IgD-negative memory B cell (primary cell): ENCODE measurements at regions not wholly inside any gene's neighbourhood (a gene's known extent, or its start where the extent isn't known, plus 50 kb on each side); places are given as distances from the start of the nearest gene placed in this dataset.

Source experiments
- H3K27ac Mint-ChIP-seq, 3 donors: one replicate each; pipeline ENCODE4 v1.8.0; 2020 to 2022; ENCODE audit warnings: mild to moderate bottlenecking in 3 of 3, mixed read lengths in 3 of 3, moderate library complexity in 1 of 3
- H3K27me3 Mint-ChIP-seq: one replicate; pipeline ENCODE4 v1.8.0; 2021; ENCODE audit warnings: mixed read lengths
- H3K36me3 Mint-ChIP-seq: one replicate; pipeline ENCODE4 v1.8.0; 2020; ENCODE audit warnings: mild to moderate bottlenecking, mixed read lengths
- H3K4me1 Mint-ChIP-seq, 3 donors: one replicate each; pipeline ENCODE4 v1.8.0; 2020 to 2022; ENCODE audit warnings: mixed read lengths in 3 of 3, mild to moderate bottlenecking in 1 of 3
- H3K4me3 Mint-ChIP-seq, 4 donors: one replicate each; pipeline ENCODE4 v1.8.0; 2020 to 2022; ENCODE audit warnings: mild to moderate bottlenecking in 4 of 4, mixed read lengths in 4 of 4, moderate library complexity in 3 of 4
- H3K9me3 Mint-ChIP-seq, 3 donors: one replicate each; pipeline ENCODE4 v1.8.0; 2020 to 2021; ENCODE audit warnings: mixed read lengths in 3 of 3, mild to moderate bottlenecking in 1 of 3

GRCh38 chr20:62563561-62563960 is 78.7 kb upstream of the SLCO4A1 start:
- Mint-ChIP-seq H3K27me3 (peaks cover 5% of the 10 kb centered on the region), H3K27ac (no peak overlapping the region), H3K36me3 (peaks cover 2% of the 10 kb centered on the region), H3K9me3 (no peaks in the 10 kb centered on the region), H3K4me1 (peaks cover 0 to 5% (median 4%) of the 10 kb centered on the region in 3 donors), H3K4me3 (no peak overlapping the region)

GRCh38 chr20:62564456-62565245 is 77.7 kb upstream of the SLCO4A1 start:
- Mint-ChIP-seq H3K4me3 (no peak overlapping the region), H3K27ac (no peak overlapping the region), H3K4me1 (peaks cover 0 to 5% (median 4%) of the 10 kb centered on the region in 3 donors), H3K27me3 (peaks cover 5% of the 10 kb centered on the region), H3K9me3 (no peaks in the 10 kb centered on the region), H3K36me3 (no peaks in the 10 kb centered on the region)

- H3K4me1 Mint-ChIP-seq, result peaks cover 0 to 4% (median 4%) of the 10 kb centered on the region in 3 donors
- no peak overlapping the region for H3K4me3 Mint-ChIP-seq
- no peaks in the 10 kb centered on the region for H3K9me3 Mint-ChIP-seq
- peaks cover 5% of the 10 kb centered on the region for H3K27me3 Mint-ChIP-seq
- no peak overlapping the region for H3K27ac Mint-ChIP-seq
- H3K36me3 Mint-ChIP-seq, result no peaks in the 10 kb centered on the region
Observed at GRCh38 chr20:62566266-62566665, 76.0 kb upstream of the SLCO4A1 start.

- Mint-ChIP-seq H3K27me3 (no peaks in the 10 kb centered on the region), H3K4me3 (no peak overlapping the region), H3K4me1 (no peaks in the 10 kb centered on the region), H3K9me3 (no peaks in the 10 kb centered on the region), H3K36me3 (no peaks in the 10 kb centered on the region), H3K27ac (no peak overlapping the region)
Observed at GRCh38 chr20:62566771-62567170, 75.5 kb upstream of the SLCO4A1 start.

- no peak overlapping the region for H3K4me3 Mint-ChIP-seq
- H3K27me3 Mint-ChIP-seq, result no peaks in the 10 kb centered on the region
- H3K4me1 Mint-ChIP-seq, result no peaks in the 10 kb centered on the region
- H3K9me3 Mint-ChIP-seq, result no peaks in the 10 kb centered on the region
- no peaks in the 10 kb centered on the region for H3K36me3 Mint-ChIP-seq
- no peak overlapping the region for H3K27ac Mint-ChIP-seq
Observed at GRCh38 chr20:62567246-62568044, 74.9 kb upstream of the SLCO4A1 start.

GRCh38 chr20:62568045-62568389 is 74.3 kb upstream of the SLCO4A1 start:
- Mint-ChIP-seq H3K4me3 (no peak overlapping the region), H3K27me3 (peaks cover 2% of the 10 kb centered on the region), H3K4me1 (no peaks in the 10 kb centered on the region), H3K27ac (no peak overlapping the region), H3K9me3 (no peaks in the 10 kb centered on the region), H3K36me3 (no peaks in the 10 kb centered on the region)

- Mint-ChIP-seq H3K4me3 (no peak overlapping the region), H3K36me3 (no peaks in the 10 kb centered on the region), H3K9me3 (no peaks in the 10 kb centered on the region), H3K4me1 (no peaks in the 10 kb centered on the region), H3K27me3 (peaks cover 17% of the 10 kb centered on the region), H3K27ac (no peak overlapping the region)
Observed at GRCh38 chr20:62569615-62570014, 72.7 kb upstream of the SLCO4A1 start.

GRCh38 chr20:62570403-62570802 is 71.9 kb upstream of the SLCO4A1 start:
- Mint-ChIP-seq H3K27me3 (peaks cover 20% of the 10 kb centered on the region), H3K9me3 (no peaks in the 10 kb centered on the region), H3K27ac (no peak overlapping the region), H3K4me1 (no peaks in the 10 kb centered on the region), H3K36me3 (no peaks in the 10 kb centered on the region), H3K4me3 (no peak overlapping the region)

- Mint-ChIP-seq H3K27ac (no peak overlapping the region), H3K36me3 (no peaks in the 10 kb centered on the region), H3K9me3 (no peaks in the 10 kb centered on the region), H3K4me3 (no peak overlapping the region), H3K27me3 (peaks cover 20% of the 10 kb centered on the region), H3K4me1 (no peaks in the 10 kb centered on the region)
Observed at GRCh38 chr20:62570897-62571668, 71.2 kb upstream of the SLCO4A1 start.

GRCh38 chr20:62571669-62572344 is 70.5 kb upstream of the SLCO4A1 start:
- Mint-ChIP-seq H3K4me3 (no peak overlapping the region), H3K36me3 (no peaks in the 10 kb centered on the region), H3K4me1 (no peaks in the 10 kb centered on the region), H3K27ac (no peak overlapping the region), H3K27me3 (peaks cover 23% of the 10 kb centered on the region), H3K9me3 (no peaks in the 10 kb centered on the region)

- H3K4me1 Mint-ChIP-seq, result no peaks in the 10 kb centered on the region
- no peaks in the 10 kb centered on the region for H3K9me3 Mint-ChIP-seq
- H3K27ac Mint-ChIP-seq, result no peak overlapping the region
- no peak overlapping the region for H3K4me3 Mint-ChIP-seq
- peaks cover 30% of the 10 kb centered on the region for H3K27me3 Mint-ChIP-seq
- H3K36me3 Mint-ChIP-seq, result no peaks in the 10 kb centered on the region
Observed at GRCh38 chr20:62572980-62573379, 69.3 kb upstream of the SLCO4A1 start.

GRCh38 chr20:62573817-62574216 is 68.5 kb upstream of the SLCO4A1 start:
- H3K4me3 Mint-ChIP-seq, result no peak overlapping the region
- H3K27me3 Mint-ChIP-seq, result peaks cover 38% of the 10 kb centered on the region
- H3K36me3 Mint-ChIP-seq, result no peaks in the 10 kb centered on the region
- no peak overlapping the region for H3K27ac Mint-ChIP-seq
- H3K9me3 Mint-ChIP-seq, result no peaks in the 10 kb centered on the region
- H3K4me1 Mint-ChIP-seq, result no peaks in the 10 kb centered on the region

- no peaks in the 10 kb centered on the region for H3K9me3 Mint-ChIP-seq
- peaks cover 39% of the 10 kb centered on the region for H3K27me3 Mint-ChIP-seq
- H3K4me3 Mint-ChIP-seq, result no peak overlapping the region
- H3K4me1 Mint-ChIP-seq, result no peaks in the 10 kb centered on the region
- no peak overlapping the region for H3K27ac Mint-ChIP-seq
- no peaks in the 10 kb centered on the region for H3K36me3 Mint-ChIP-seq
Observed at GRCh38 chr20:62574230-62574993, 67.9 kb upstream of the SLCO4A1 start.

- Mint-ChIP-seq H3K9me3 (no peaks in the 10 kb centered on the region), H3K4me1 (no peaks in the 10 kb centered on the region), H3K27me3 (peaks cover 43% of the 10 kb centered on the region), H3K4me3 (no peak overlapping the region), H3K27ac (no peak overlapping the region), H3K36me3 (no peaks in the 10 kb centered on the region)
Observed at GRCh38 chr20:62575976-62576722, 66.2 kb upstream of the SLCO4A1 start.
